Endothelial cell of umbilical vein (primary cell): ENCODE measurements at regions not wholly inside any gene's neighbourhood (a gene's known extent, or its start where the extent isn't known, plus 50 kb on each side); places are given as distances from the start of the nearest gene placed in this dataset.

Experiments
- BruUV-seq: library from RNA; stranded (reverse); fragments of 400-500 nt; replicated peaks from 2 replicates; lab custom pipeline; 2021; lab: Mats Ljungman, UMichigan
- CTCF ChIA-PET: fragments of 300-600, 350-600 bp; sonication (Branson Sonifier 250); formaldehyde crosslinking; loops from one replicate; lab custom pipeline; 2021; ENCODE audit warnings: antibody characterized with exemption, inconsistent platforms; lab: Charles Lee
- POLR2A ChIA-PET: fragments of 300-600, 350-600 bp; sonication (Branson Sonifier 250); formaldehyde crosslinking; loops from one replicate; lab custom pipeline; 2021; ENCODE audit warnings: antibody characterized with exemption, inconsistent platforms; lab: Charles Lee
- DNase-seq: peaks from one replicate; pipeline ENCODE4 v3.0.0-alpha.2; 2011; ENCODE audit warnings: low read depth, low spot score
- FAIRE-seq: peaks from 2 replicates; lab custom pipeline; 2011; peaks lifted over from hg19 to GRCh38; lab: Jason Lieb, UNC
- H2AFZ ChIP-seq: 2 replicates; pipeline ENCODE4 v1.6.0; 2012; ENCODE audit warnings: low read depth, low read length, control low read depth, inconsistent platforms
- H3K27ac ChIP-seq: 2 replicates; pipeline ENCODE4 v1.5.1; 2011; ENCODE audit warnings: low read depth, mild to moderate bottlenecking, control low read depth, low read length, moderate library complexity; ENCODE audit not compliant: insufficient read depth
- H3K27me3 ChIP-seq, 2 experiments: 2 replicates each; pipeline versions ENCODE4 v1.6.0 to v1.6.1; 2011; ENCODE audit warnings: low read length in 2 of 2, mixed read lengths in 1 of 2; ENCODE audit not compliant: control insufficient read depth in 2 of 2, insufficient read depth in 2 of 2
- H3K36me3 ChIP-seq, 2 experiments: 2 replicates in 1 of 2; 3 replicates in 1 of 2; pipeline ENCODE4 v1.5.1; 2011; ENCODE audit warnings: low read length in 2 of 2, mild to moderate bottlenecking in 1 of 2, moderate library complexity in 1 of 2; ENCODE audit not compliant: control insufficient read depth in 2 of 2, insufficient read depth in 2 of 2; ENCODE audit errors: extremely low read depth in 1 of 2
- H3K4me1 ChIP-seq: 3 replicates; pipeline ENCODE4 v1.5.1; 2011; ENCODE audit warnings: mild to moderate bottlenecking, low read length; ENCODE audit not compliant: control insufficient read depth, insufficient read depth; ENCODE audit errors: extremely low read depth
- H3K4me2 ChIP-seq: 2 replicates; pipeline ENCODE4 v1.6.1; 2011; ENCODE audit warnings: low read length, control low read depth, mixed read lengths; ENCODE audit not compliant: insufficient read depth
- H3K4me3 ChIP-seq, 3 experiments: fragments of 200-600 bp in 1 of 3; sonication (generic), shearing (Covaris generic) in 1 of 3; replicated peaks in 1 of 3; 2 replicates each; pipeline ENCODE4 v1.5.1; 2011 to 2016; ENCODE audit warnings: control low read depth in 3 of 3, low read length in 3 of 3, mild to moderate bottlenecking in 2 of 3, inconsistent platforms in 1 of 3, low read depth in 1 of 3, moderate library complexity in 1 of 3; ENCODE audit not compliant: insufficient read depth in 1 of 3
- H3K79me2 ChIP-seq: 2 replicates; pipeline ENCODE4 v1.6.0; 2012; ENCODE audit warnings: low read length, inconsistent platforms; ENCODE audit not compliant: control insufficient read depth, insufficient read depth
- H3K9ac ChIP-seq: replicated peaks from 2 replicates; pipeline ENCODE3; 2011; ENCODE audit warnings: low read length, control low read depth; ENCODE audit not compliant: insufficient read depth; ENCODE audit errors: extremely low read depth
- H3K9me1 ChIP-seq: replicated peaks from 3 replicates; pipeline ENCODE4 v1.6.0; 2011; ENCODE audit warnings: mild to moderate bottlenecking, low read length; ENCODE audit not compliant: control insufficient read depth, insufficient read depth; ENCODE audit errors: extremely low read depth
- H3K9me3 ChIP-seq: replicated peaks from 2 replicates; pipeline ENCODE4 v1.5.1; 2012; ENCODE audit warnings: low read length, inconsistent platforms; ENCODE audit not compliant: control insufficient read depth, insufficient read depth
- H4K20me1 ChIP-seq: replicated peaks from 2 replicates; pipeline ENCODE3; 2011; ENCODE audit warnings: mild to moderate bottlenecking, low read length; ENCODE audit not compliant: control insufficient read depth, insufficient read depth; ENCODE audit errors: extremely low read depth
- CTCF ChIP-seq, 2 donors: IDR thresholded peaks; 1 replicate in 1 of 2; 2 replicates in 1 of 2; pipeline ENCODE4 v1.5.1; 2011; ENCODE audit warnings: low read length in 2 of 2, mild to moderate bottlenecking in 2 of 2, moderate library complexity in 2 of 2, control low read depth in 1 of 2, inconsistent platforms in 1 of 2, low read depth in 1 of 2; ENCODE audit not compliant: insufficient read depth in 1 of 2; ENCODE audit errors: extremely low read depth in 1 of 2
- EZH2 ChIP-seq: IDR thresholded peaks from 2 replicates; pipeline ENCODE4 v1.6.1; 2012; ENCODE audit warnings: borderline replicate concordance, low read depth, mild to moderate bottlenecking, moderate library complexity, low read length, inconsistent platforms; ENCODE audit not compliant: severe bottlenecking
- FOS ChIP-seq: IDR thresholded peaks from 2 replicates; pipeline ENCODE4 v1.6.1; 2011; ENCODE audit warnings: mild to moderate bottlenecking, low read length, moderate library complexity, borderline replicate concordance; ENCODE audit not compliant: insufficient read depth
- GATA2 ChIP-seq: IDR thresholded peaks from 2 replicates; pipeline ENCODE4 v1.7.0; 2011; ENCODE audit warnings: low read depth, mild to moderate bottlenecking, moderate library complexity, mixed read lengths, low read length; ENCODE audit not compliant: insufficient read length, insufficient read depth
- JUN ChIP-seq: IDR thresholded peaks from 2 replicates; pipeline ENCODE4 v1.6.1; 2011; ENCODE audit warnings: borderline replicate concordance, low read depth; ENCODE audit not compliant: insufficient read length, insufficient read depth
- MYC ChIP-seq: IDR thresholded peaks from one replicate; pipeline ENCODE4 v1.6.1; 2011; ENCODE audit warnings: mild to moderate bottlenecking, low read depth, low read length
- POLR2A ChIP-seq: IDR thresholded peaks from 2 replicates; pipeline ENCODE4 v1.6.1; 2012; ENCODE audit warnings: low read depth, mild to moderate bottlenecking, control low read depth, low read length
- POLR2AphosphoS5 ChIP-seq: IDR thresholded peaks from 2 replicates; pipeline ENCODE4 v1.6.1; 2012; ENCODE audit warnings: low read depth, mild to moderate bottlenecking, control low read depth, low read length, moderate library complexity; ENCODE audit not compliant: insufficient read depth
- dilution Hi-C: fragments of 300-500 bp; cut with MboI; formaldehyde crosslinking; loops from one replicate; pipeline ENCODE4 v1.15.0; 2019; ENCODE audit warnings: low sequenced_read_pairs; ENCODE audit not compliant: extremely low pct_ligation_motif_present
- intact Hi-C: fragments of 100-400 bp; cut with micrococcal nuclease; formaldehyde crosslinking; loops from one replicate; pipeline ENCODE4 v1.10.0; 2022
- TF ChIP-seq, protein P1 (sequence below): IDR thresholded peaks from 2 replicates; pipeline ENCODE4 v1.6.1; 2011; ENCODE audit not compliant: insufficient read depth, insufficient read length

GRCh38 chr6:91352878-91353277, 766.0 kb upstream of the MAP3K7 start:
- H3K79me2 ChIP-seq, result no peaks in the 10 kb centered on the region
- DNase-seq (no peak), FAIRE-seq (no peak)
- no peak overlapping the region for H3K4me2 ChIP-seq
- H3K27ac ChIP-seq, result no peak overlapping the region
- H4K20me1 ChIP-seq, result no peaks in the 10 kb centered on the region
- H3K4me3 ChIP-seq, result no peak overlapping the region
- TF ChIP-seq GATA2 (no peak), POLR2AphosphoS5 (no peak), EZH2 (no peak), FOS (no peak), POLR2A (no peak), JUN (no peak), CTCF (IDR thresholded peaks at IDR 0.05; ENCODE audit: extremely low read depth in 1 of 2, insufficient read depth in 1 of 2, low read depth in 1 of 2, low read length in 2 of 2) (no peak), MYC (no peak)
- TF ChIP-seq, protein P1, sequence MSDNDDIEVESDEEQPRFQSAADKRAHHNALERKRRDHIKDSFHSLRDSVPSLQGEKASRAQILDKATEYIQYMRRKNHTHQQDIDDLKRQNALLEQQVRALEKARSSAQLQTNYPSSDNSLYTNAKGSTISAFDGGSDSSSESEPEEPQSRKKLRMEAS, result no peak
- H3K4me1 ChIP-seq, result no peaks in the 10 kb centered on the region
- H2AFZ ChIP-seq, result no peak overlapping the region
- no peaks in the 10 kb centered on the region for H3K9me3 ChIP-seq
- no peaks in the 10 kb centered on the region for H3K27me3 ChIP-seq
- BruUV-seq, result no TSS peak
- intact Hi-C loops, result no loop called here
- CTCF ChIA-PET, result interaction anchor here (0.7 kb wide), 1 partner anchor 158 kb away, joined by 4 read pairs; no protein-coding TSS in a partner anchor
- dilution Hi-C loops, result no loop called here
- no peaks in the 10 kb centered on the region for H3K9me1 ChIP-seq
- H3K9ac ChIP-seq, result no peak overlapping the region
- POLR2A ChIA-PET, result no interaction called here
- no peaks in the 10 kb centered on the region for H3K36me3 ChIP-seq
